ENCODE measurements at regions not wholly inside any gene's neighbourhood (a gene's known extent, or its start where the extent isn't known, plus 50 kb on each side); places are given as distances from the start of the nearest gene placed in this dataset.
A peak's percentile ranks its signal among the peaks of the same experiment; 100 is the strongest.

DNA sequence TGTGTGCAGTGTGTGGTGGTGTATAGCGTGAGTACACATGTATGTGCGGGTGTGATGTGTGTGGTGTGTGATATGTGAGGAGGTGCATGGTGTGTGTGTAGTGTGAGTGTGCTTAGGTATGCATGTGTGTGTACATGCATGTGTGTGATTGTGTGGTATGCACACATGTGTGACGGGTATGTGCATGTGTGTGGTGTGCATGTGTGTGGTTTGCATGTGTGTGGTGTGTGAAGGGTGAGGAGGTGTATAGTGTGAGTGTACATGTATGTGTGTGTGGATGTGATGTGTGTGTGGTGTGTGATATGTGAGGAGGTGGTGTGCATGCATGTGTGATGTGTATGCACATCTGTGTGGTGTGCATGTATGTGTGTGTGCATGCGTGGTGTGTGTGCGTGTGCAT lies 105.6 kb downstream of the CMPK2 start:
- DNase-seq (ENCODE audit: low read depth), result no peak
- no peak overlapping the region for H3K4me3 ChIP-seq (ENCODE audit: low read depth, low read length)
- TF ChIP-seq, protein P1, sequence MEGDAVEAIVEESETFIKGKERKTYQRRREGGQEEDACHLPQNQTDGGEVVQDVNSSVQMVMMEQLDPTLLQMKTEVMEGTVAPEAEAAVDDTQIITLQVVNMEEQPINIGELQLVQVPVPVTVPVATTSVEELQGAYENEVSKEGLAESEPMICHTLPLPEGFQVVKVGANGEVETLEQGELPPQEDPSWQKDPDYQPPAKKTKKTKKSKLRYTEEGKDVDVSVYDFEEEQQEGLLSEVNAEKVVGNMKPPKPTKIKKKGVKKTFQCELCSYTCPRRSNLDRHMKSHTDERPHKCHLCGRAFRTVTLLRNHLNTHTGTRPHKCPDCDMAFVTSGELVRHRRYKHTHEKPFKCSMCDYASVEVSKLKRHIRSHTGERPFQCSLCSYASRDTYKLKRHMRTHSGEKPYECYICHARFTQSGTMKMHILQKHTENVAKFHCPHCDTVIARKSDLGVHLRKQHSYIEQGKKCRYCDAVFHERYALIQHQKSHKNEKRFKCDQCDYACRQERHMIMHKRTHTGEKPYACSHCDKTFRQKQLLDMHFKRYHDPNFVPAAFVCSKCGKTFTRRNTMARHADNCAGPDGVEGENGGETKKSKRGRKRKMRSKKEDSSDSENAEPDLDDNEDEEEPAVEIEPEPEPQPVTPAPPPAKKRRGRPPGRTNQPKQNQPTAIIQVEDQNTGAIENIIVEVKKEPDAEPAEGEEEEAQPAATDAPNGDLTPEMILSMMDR (IDR thresholded peaks at IDR 0.05; ENCODE audit: low read depth, low read length, missing control alignments), result no peak

DNA sequence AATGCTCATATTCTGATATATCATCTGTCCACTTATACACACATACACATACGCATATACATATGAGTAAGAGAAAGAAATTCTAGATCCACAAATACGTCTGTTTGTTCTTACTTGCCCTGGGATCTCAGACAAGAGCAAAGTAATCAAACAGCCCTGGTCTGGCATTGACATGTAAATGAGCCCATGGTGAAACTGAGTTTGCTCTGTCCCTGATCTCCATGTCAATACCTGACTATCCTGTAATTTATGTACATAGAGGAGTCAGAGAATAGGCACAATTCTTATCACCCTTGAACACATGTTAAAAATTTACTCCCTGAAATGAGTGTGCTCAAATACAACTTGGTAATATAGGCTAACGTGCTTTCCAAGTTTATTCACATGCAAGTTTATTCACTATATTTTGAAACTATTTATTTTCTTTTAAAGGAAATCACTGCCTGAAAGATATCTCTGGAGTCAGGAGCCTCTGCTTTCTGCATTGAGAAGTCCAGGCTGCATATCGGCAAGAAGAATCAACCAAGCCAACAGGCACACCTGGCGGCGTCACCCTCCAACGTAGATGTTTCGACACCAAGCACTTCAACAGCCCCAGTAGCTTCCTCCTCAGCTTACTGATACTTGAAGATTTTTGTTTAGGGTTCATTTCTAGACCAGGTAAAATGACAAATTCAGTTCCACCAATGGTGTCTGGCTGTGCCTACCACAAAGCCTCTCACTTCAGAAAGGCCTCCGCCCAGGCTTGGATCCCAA lies 100.6 kb downstream of the CMPK2 start:
- H3K4me3 ChIP-seq (ENCODE audit: low read depth, low read length), result no peak overlapping the region
- no peak for DNase-seq (ENCODE audit: low read depth)
- TF ChIP-seq, protein P1 (IDR thresholded peaks at IDR 0.05; ENCODE audit: low read depth, low read length, missing control alignments), result no peak

DNA sequence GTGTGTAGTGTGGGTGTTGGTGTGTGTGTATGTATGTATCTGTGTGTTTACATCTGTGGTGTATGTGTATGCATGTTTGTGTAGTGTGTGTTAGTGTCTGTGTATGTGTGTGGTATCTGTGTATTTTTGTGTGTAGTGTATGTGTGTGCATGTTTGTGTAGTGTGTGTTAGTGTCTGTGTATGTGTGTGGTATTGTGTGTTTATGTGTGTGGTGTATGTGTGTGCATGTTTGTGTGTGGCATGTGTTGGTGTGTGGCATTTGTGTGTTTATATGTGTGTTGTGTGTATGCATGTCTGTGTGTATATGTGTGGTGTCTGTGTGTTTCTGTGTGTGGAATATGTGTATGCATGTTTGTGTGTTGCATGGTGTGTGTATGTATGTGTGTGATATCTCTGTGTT lies 96.4 kb downstream of the CMPK2 start:
- TF ChIP-seq, protein P1 (IDR thresholded peaks at IDR 0.05; ENCODE audit: low read depth, low read length, missing control alignments), result no peak
- no peak overlapping the region for H3K4me3 ChIP-seq (ENCODE audit: low read depth, low read length)
- no peak for DNase-seq (ENCODE audit: low read depth)

DNA sequence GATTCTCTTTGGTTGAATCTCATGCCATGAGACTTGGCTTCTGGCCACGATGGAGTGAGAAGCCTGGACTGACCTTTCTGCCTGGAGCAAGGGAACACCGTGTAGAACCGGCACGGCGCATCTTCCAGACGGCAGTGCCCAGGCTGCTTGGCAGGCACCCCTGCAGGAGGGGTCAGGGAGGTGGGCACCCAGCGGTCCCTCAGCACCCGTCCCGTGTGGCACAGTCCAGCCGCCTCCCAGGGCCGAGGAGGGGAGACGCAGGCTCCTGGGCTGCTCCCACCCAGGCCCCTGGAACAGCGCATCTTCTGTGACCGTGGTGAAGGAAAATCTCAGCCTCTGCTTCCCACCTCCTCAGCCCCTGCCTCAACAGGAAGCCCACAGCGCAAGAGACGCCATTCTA lies 95.7 kb downstream of the CMPK2 start:
- TF ChIP-seq, protein P1 (IDR thresholded peaks at IDR 0.05; ENCODE audit: low read depth, low read length, missing control alignments), result no peak
- no peak for DNase-seq (ENCODE audit: low read depth)
- H3K4me3 ChIP-seq (ENCODE audit: low read depth, low read length), result no peak overlapping the region

DNA sequence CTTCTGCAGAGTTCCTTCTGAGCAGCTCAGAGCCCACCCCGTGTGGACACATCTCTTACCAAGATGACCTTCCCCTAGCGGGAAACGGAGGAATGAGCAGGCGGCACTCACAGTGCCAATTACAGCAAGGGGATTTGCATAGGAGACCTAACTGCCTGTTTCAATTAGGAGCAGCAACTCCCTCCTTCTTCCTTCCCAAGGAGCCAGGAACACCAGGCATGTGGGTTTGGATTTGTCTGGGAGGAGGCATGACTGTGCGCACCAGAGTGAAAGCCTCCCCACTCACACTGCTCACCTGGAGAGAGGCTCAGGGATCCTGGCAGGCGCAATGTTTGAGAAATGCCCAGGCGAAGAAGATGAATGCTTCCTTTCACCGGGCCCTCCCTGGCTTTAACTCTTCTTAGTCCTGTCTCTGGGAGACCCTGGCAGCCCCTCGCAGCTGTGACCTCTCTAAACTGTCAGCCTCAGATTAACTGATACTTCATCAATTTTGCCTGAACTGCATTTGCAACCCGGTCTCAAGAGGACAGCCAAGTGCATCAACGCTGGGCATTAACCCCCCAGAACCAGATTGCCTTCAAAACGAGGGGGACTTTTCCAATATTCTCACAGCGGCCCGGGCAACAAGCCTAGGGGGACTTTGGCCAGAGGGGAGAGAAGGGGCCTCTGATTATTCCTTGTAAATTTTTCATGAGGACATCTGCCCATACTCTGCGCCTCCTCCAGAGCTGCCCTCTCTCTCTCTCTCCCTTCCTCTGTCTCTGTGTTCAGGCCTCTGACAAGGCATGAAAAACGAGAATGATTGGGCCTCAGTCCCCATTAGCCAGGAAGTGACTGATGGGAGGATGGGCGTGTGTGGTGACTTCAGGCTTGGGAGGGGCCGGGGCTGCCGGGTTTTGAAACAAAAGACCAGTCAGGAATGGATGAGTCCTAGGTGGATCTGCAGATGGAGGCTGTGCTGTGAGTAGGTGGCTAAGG lies 93.8 kb downstream of the CMPK2 start:
- TF ChIP-seq, protein P1 (IDR thresholded peaks at IDR 0.05; ENCODE audit: low read depth, low read length, missing control alignments), result peak; percentile 42
- no peak overlapping the region for H3K4me3 ChIP-seq (ENCODE audit: low read depth, low read length)
- DNase-seq (ENCODE audit: low read depth), result no peak

DNA sequence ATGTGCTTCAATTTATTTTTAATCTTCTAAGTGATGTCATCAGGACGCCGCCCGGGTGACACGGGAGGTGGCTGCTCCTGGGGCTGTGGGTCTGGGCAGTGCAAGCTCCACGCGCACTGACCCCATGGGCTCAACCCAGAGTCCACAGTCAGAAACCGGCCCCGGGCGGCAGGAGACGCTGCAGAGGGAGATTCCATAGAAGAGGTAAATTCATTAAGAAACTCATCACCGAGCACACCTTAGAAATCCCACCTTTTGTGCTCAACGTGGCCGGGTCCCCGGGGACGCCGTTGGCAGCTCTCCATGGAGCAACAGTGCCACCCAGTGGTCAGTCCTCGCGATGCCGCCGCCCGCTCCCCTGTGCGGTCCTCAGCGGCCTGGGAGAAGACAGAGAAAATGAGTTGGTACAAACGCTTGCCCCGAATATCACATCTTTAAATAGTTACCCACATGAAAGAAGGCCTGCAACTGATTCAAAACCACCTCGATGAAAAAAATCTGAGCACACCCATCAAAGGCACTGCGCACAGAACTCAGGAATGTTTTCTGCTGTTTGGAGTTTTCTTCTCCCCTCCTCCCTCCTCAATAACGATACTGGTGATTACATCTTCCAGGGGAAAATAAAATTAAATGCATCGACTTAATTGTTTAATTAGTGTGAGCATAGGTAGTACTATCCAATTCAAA lies 92.6 kb downstream of the CMPK2 start:
- H3K4me3 ChIP-seq (ENCODE audit: low read depth, low read length), result no peak overlapping the region
- TF ChIP-seq, protein P1 (IDR thresholded peaks at IDR 0.05; ENCODE audit: low read depth, low read length, missing control alignments), result peak; percentile 91
- no peak for DNase-seq (ENCODE audit: low read depth)

Measured in GM12864 (cell line).